GM12874 (cell line): ENCODE measurements at regions not wholly inside any gene's neighbourhood (a gene's known extent, or its start where the extent isn't known, plus 50 kb on each side); places are given as distances from the start of the nearest gene placed in this dataset.

Source experiments
- TF ChIP-seq, protein P1 (sequence below): IDR thresholded peaks from 2 replicates; pipeline ENCODE4 v1.5.1; 2011; ENCODE audit warnings: low read depth, mild to moderate bottlenecking, control low read depth, low read length, moderate library complexity; ENCODE audit not compliant: insufficient read depth

DNA sequence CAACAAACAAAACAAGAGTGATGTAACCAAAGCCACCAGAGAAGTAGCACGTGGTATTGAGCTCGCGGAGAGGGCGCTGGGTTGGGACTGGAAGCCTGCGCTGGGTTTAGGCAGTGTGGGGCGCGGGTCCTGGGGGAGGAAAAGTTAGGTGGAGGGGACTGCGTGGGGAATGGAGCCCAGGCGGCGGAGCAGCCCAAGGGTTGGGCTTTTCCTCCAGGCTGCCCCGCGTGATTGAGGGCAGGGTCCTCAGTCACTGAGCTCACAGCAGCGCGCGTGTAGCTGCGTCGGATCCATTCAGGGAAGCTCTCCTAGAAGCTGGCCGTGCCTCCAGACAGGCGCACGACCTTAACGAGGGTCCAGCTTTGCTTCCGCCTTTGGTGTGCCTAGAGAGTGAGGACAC, 357.4 kb downstream of the GALR1 start:
- TF ChIP-seq, protein P1, sequence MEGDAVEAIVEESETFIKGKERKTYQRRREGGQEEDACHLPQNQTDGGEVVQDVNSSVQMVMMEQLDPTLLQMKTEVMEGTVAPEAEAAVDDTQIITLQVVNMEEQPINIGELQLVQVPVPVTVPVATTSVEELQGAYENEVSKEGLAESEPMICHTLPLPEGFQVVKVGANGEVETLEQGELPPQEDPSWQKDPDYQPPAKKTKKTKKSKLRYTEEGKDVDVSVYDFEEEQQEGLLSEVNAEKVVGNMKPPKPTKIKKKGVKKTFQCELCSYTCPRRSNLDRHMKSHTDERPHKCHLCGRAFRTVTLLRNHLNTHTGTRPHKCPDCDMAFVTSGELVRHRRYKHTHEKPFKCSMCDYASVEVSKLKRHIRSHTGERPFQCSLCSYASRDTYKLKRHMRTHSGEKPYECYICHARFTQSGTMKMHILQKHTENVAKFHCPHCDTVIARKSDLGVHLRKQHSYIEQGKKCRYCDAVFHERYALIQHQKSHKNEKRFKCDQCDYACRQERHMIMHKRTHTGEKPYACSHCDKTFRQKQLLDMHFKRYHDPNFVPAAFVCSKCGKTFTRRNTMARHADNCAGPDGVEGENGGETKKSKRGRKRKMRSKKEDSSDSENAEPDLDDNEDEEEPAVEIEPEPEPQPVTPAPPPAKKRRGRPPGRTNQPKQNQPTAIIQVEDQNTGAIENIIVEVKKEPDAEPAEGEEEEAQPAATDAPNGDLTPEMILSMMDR, result no peak

DNA sequence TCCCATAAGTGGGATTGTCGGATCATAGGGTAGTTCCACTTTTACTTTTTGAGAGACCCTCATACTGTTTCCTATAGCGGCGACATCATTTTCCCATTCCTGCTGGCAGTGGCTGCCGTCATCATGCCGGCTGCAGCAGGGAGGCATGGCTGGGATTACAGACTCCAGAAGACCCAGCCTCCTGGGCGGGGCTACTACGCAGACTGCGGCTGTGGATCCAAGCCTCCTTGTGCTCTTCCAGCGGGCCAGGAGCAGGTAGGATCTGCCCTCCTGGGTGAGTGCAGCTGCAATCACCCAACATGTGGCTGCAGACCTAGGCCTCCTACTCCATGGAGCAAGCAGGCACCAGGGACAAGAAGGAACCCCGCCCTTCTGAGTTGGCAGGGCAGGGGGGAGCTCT, 359.2 kb downstream of the GALR1 start:
- TF ChIP-seq, protein P1, result no peak

DNA sequence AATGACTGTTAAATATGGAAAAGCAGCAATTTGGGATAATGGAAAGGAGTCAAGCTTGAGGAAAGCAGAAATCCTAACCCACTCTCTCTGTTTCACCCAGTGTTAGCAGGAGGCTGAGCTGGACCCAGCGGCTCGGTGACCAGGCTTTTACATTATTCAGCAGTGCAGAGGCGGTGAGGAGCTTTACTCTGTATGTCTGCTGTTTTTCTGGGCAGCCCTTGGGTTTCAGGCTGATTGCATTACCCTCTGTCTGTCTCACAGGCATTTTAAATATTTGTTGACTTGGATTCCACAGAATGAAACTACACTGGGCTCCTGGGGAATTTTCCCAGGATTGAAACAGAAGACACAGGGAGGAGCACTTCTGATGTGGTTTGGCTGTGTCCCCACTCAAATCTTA, 368.0 kb downstream of the GALR1 start:
- TF ChIP-seq, protein P1, result no peak

DNA sequence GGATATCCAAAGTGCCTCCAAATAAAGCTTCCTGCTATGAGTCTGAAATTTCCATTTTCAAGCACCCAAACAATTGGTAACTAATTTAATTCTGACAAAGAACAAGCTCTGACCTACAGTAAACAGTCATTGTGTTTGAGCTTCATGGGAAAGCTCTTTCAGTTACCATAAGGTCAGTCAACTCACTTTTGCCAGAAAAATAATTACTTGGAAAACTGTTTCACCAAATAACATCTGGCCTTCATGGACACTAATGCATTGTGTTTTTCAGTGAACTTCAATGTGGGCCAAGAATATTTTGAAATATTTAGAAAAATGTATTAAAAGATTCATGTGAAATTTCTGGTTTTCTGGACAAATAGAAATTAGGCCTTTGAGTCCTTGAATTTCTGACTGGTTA, 369.9 kb downstream of the GALR1 start:
- TF ChIP-seq, protein P1, result no peak

DNA sequence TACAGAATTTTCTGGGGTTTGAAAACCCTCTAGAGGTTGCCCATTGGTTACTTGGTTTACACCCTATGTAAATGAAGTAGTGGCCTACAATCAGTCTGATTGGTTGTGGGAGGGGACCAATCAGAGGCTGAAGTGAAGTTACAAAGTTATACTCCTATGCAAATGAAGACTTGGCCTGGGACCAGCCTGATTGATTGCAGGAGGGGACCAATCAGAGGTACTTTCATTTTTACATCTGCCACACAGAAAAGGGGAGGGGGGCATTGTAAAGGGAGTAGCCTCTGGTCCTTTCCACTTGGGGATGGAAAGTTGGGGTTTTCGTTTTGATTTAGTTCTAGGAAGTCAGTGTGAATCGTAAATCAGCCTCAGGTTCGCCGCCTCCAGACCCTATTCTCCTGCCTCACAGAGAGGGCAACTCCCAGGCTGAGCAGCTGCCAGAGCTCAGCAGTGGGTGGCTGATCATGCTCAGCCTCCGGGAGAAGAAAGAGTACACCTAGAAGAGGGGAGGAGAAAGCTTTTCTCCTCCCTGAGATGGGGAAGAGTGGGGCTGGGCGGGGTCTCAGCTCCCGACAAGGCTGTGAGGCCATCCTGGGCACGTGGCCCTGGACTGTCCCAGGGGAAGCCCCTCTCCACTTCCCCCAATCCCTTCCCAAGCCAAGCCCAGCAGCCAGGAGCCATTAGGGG, 372.5 kb downstream of the GALR1 start:
- TF ChIP-seq, protein P1, result no peak

DNA sequence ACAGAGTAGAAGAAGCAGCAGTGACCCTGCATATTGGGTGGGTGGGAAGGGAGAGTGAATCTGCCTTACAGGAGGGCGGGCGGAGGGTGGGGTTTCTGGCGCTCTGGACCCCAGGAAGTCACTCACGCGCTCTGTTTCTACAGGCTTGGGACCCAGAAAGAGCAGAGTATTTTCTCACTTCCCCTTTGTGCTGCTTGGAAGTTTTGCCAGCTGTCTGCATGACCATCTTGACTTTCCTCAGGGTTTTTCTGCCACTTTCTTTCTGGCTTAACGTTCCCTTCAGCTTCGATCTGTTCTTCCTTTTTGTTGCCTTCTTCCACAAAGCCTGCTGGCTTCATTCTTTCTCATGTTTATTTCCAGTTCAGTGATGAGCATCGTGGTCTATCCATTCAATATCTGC, 383.1 kb downstream of the GALR1 start:
- TF ChIP-seq, protein P1, result no peak

DNA sequence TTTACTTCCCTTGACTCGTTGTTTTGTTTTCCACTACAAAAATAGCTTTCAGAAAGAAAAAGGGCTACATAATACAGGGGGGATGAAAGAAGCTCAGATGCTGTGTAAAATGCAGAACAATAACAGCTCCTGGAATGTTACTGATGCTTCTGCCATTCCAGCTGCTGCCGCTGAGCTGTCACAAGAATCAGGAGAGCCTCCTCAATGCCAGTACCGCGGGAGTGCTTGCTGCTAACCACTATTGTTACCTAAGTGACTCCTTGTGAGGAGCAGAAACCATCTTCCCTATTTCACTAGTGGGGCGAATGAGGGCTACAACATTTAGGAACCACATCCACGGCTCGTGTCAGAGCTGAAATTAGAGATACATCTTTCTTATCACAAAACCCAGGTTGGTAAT, 384.8 kb downstream of the GALR1 start:
- TF ChIP-seq, protein P1, result no peak
